Astrocyte (in vitro differentiated cells and primary cell): ENCODE measurements at regions not wholly inside any gene's neighbourhood (a gene's known extent, or its start where the extent isn't known, plus 50 kb on each side); places are given as distances from the start of the nearest gene placed in this dataset.

Source experiments
- DNase-seq: peaks from one replicate; pipeline ENCODE4 v3.0.0-alpha.2; 2010; ENCODE audit warnings: low read depth
- FAIRE-seq: peaks from 2 replicates; lab custom pipeline; 2011; peaks lifted over from hg19 to GRCh38; lab: Jason Lieb, UNC
- H2AFZ ChIP-seq: 2 replicates; pipeline ENCODE4 v1.6.0; 2012; ENCODE audit warnings: low read depth, low read length, inconsistent platforms
- H3K27ac ChIP-seq: 2 replicates; pipeline ENCODE4 v1.5.1; 2011; ENCODE audit warnings: low read depth, low read length, inconsistent platforms
- H3K27me3 ChIP-seq: 2 replicates; pipeline ENCODE4 v1.6.0; 2011; ENCODE audit warnings: low read length, inconsistent platforms; ENCODE audit not compliant: insufficient read depth
- H3K36me3 ChIP-seq: 2 replicates; pipeline ENCODE4 v1.5.1; 2011; ENCODE audit warnings: low read length, inconsistent platforms; ENCODE audit not compliant: insufficient read depth
- H3K4me1 ChIP-seq: 2 replicates; pipeline ENCODE4 v1.5.1; 2011; ENCODE audit warnings: low read length, inconsistent platforms; ENCODE audit not compliant: insufficient read depth
- H3K4me2 ChIP-seq: 2 replicates; pipeline ENCODE4 v1.6.0; 2012; ENCODE audit warnings: low read length, inconsistent platforms
- H3K4me3 ChIP-seq: 2 replicates; pipeline ENCODE4 v1.5.1; 2011; ENCODE audit warnings: low read depth, mild to moderate bottlenecking, low read length, inconsistent platforms; ENCODE audit not compliant: insufficient read depth
- H3K79me2 ChIP-seq: 2 replicates; pipeline ENCODE4 v1.6.0; 2012; ENCODE audit warnings: mild to moderate bottlenecking, low read length, inconsistent platforms; ENCODE audit not compliant: insufficient read depth
- H3K9ac ChIP-seq: 2 replicates; pipeline ENCODE4 v1.6.0; 2012; ENCODE audit warnings: mild to moderate bottlenecking, low read length, inconsistent platforms
- H3K9me3 ChIP-seq: 2 replicates; pipeline ENCODE4 v1.5.1; 2012; ENCODE audit warnings: low read depth, mild to moderate bottlenecking, low read length, inconsistent platforms; ENCODE audit not compliant: insufficient read depth
- H4K20me1 ChIP-seq: 2 replicates; pipeline ENCODE4 v1.6.0; 2012; ENCODE audit warnings: low read length, inconsistent platforms; ENCODE audit not compliant: insufficient read depth
- H3K27ac Mint-ChIP-seq: one replicate; pipeline ENCODE4 v1.8.0; 2021; ENCODE audit warnings: mild to moderate bottlenecking, mixed read lengths; ENCODE audit not compliant: unreplicated experiment
- H3K27me3 Mint-ChIP-seq: one replicate; pipeline ENCODE4 v1.8.0; 2021; ENCODE audit warnings: low read depth, mixed read lengths; ENCODE audit not compliant: unreplicated experiment
- H3K36me3 Mint-ChIP-seq: one replicate; pipeline ENCODE4 v1.8.0; 2021; ENCODE audit warnings: low read depth, mixed read lengths; ENCODE audit not compliant: unreplicated experiment
- H3K4me1 Mint-ChIP-seq: one replicate; pipeline ENCODE4 v1.8.0; 2021; ENCODE audit warnings: low read depth, mixed read lengths; ENCODE audit not compliant: unreplicated experiment
- H3K4me3 Mint-ChIP-seq: one replicate; pipeline ENCODE4 v1.8.0; 2021; ENCODE audit warnings: mild to moderate bottlenecking, moderate library complexity, mixed read lengths; ENCODE audit not compliant: unreplicated experiment
- H3K9me3 Mint-ChIP-seq: one replicate; pipeline ENCODE4 v1.8.0; 2021; ENCODE audit warnings: mild to moderate bottlenecking, mixed read lengths; ENCODE audit not compliant: unreplicated experiment
- CTCF ChIP-seq: IDR thresholded peaks from 2 replicates; pipeline ENCODE4 v1.5.1; 2011; ENCODE audit warnings: low read depth, mild to moderate bottlenecking, inconsistent platforms, low read length, moderate library complexity; ENCODE audit not compliant: insufficient read depth
- EZH2 ChIP-seq: IDR thresholded peaks from 2 replicates; pipeline ENCODE4 v1.6.1; 2012; ENCODE audit warnings: mild to moderate bottlenecking, low read length, inconsistent platforms; ENCODE audit not compliant: insufficient read depth

GRCh38 chr7:115831371-115831770 is 199.2 kb downstream of the TFEC start:
- Mint-ChIP-seq H3K27ac (no peak overlapping the region), H3K36me3 (no peaks in the 10 kb centered on the region), H3K9me3 (no peaks in the 10 kb centered on the region), H3K27me3 (no peaks in the 10 kb centered on the region), H3K4me3 (no peak overlapping the region), H3K4me1 (peaks cover 5% of the 10 kb centered on the region)
- H2AFZ ChIP-seq, result no peak overlapping the region
- H3K27me3 ChIP-seq, result no peaks in the 10 kb centered on the region
- H3K4me1 ChIP-seq, result no peaks in the 10 kb centered on the region
- no peak overlapping the region for H3K4me2 ChIP-seq
- no peak for DNase-seq
- H3K79me2 ChIP-seq, result no peaks in the 10 kb centered on the region
- no peaks in the 10 kb centered on the region for H4K20me1 ChIP-seq
- H3K9ac ChIP-seq, result no peak overlapping the region
- no peak for FAIRE-seq
- no peak overlapping the region for H3K4me3 ChIP-seq
- no peaks in the 10 kb centered on the region for H3K9me3 ChIP-seq
- no peak overlapping the region for H3K27ac ChIP-seq
- TF ChIP-seq EZH2, result no peak
- TF ChIP-seq CTCF, result no peak
- H3K36me3 ChIP-seq, result no peaks in the 10 kb centered on the region

- TF ChIP-seq EZH2 (no peak), CTCF (no peak)
These were observed 203.1 kb downstream of the TFEC start for GRCh38 chr7:115827305-115828045.

GRCh38 chr7:115825456-115826115 is 205.0 kb downstream of the TFEC start:
- Mint-ChIP-seq H3K4me3 (no peak overlapping the region), H3K4me1 (peaks cover 28% of the 10 kb centered on the region), H3K36me3 (no peaks in the 10 kb centered on the region), H3K9me3 (no peaks in the 10 kb centered on the region), H3K27ac (peak overlapping the region; percentile 4), H3K27me3 (no peaks in the 10 kb centered on the region)
- Histone ChIP-seq H3K9ac (no peak overlapping the region), H3K27ac (no peak overlapping the region), H3K4me3 (no peak overlapping the region), H3K4me1 (no peaks in the 10 kb centered on the region), H3K79me2 (no peaks in the 10 kb centered on the region), H3K4me2 (no peak overlapping the region), H2AFZ (no peak overlapping the region), H3K9me3 (no peaks in the 10 kb centered on the region), H3K36me3 (no peaks in the 10 kb centered on the region), H4K20me1 (no peaks in the 10 kb centered on the region), H3K27me3 (no peaks in the 10 kb centered on the region)
- FAIRE-seq (no peak), DNase-seq (peak; percentile 40)
- TF ChIP-seq CTCF (no peak), EZH2 (no peak)

More at GRCh38 chr7:115827305-115828045, 203.1 kb downstream of the TFEC start:
- H3K27me3 Mint-ChIP-seq, result no peaks in the 10 kb centered on the region
- Histone ChIP-seq H3K9ac (no peak overlapping the region), H4K20me1 (no peaks in the 10 kb centered on the region), H3K27me3 (no peaks in the 10 kb centered on the region), H2AFZ (no peak overlapping the region), H3K4me3 (no peak overlapping the region), H3K36me3 (no peaks in the 10 kb centered on the region), H3K79me2 (no peaks in the 10 kb centered on the region), H3K4me1 (no peaks in the 10 kb centered on the region), H3K4me2 (no peak overlapping the region), H3K9me3 (no peaks in the 10 kb centered on the region), H3K27ac (no peak overlapping the region)
- DNase-seq (no peak), FAIRE-seq (no peak)
- H3K36me3 Mint-ChIP-seq, result no peaks in the 10 kb centered on the region
- no peak overlapping the region for H3K27ac Mint-ChIP-seq
- H3K4me1 Mint-ChIP-seq, result peaks cover 17% of the 10 kb centered on the region
- H3K9me3 Mint-ChIP-seq, result no peaks in the 10 kb centered on the region
- H3K4me3 Mint-ChIP-seq, result no peak overlapping the region
